NCI-H748 (cell line): ENCODE measurements at regions not wholly inside any gene's neighbourhood (a gene's known extent, or its start where the extent isn't known, plus 50 kb on each side); places are given as distances from the start of the nearest gene placed in this dataset.

Experiments
- DNase-seq: peaks from one replicate; lab custom pipeline; 2025; ENCODE audit not compliant: unreplicated experiment; lab: John Stamatoyannopoulos, UW

DNA sequence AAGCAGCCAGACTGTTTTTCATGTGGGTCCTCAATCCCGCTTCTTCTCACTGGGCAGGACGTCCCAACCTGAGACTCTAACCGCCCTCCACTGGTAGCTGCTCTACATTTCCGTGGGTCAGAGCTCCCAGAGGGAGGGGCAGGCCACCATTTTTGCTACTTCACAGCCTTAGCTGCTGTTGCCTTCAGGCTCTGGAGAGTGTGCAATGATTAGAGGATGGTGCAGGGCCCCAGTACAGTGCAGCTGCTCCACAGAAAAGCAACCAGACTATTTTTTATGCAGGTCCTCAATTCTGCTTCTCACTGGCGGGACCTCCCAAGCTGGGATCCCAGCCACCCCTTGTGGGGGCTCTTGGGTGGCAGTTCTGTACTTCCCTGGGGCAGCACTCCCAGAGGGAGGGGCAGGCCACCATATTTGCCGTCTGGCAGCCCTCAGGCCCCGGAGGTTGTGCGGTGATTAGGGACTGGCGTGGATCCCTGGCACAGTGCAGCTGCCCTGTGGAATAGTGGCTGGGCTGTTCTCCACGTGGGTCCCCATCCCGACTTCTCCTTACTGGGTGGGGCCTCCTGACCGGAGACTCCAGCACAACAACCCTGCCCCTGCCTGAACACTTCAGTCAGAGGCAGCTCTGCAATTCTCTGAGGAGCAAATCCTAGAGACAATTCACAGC is 647.6 kb upstream of the PKN2 start:
- no peak for DNase-seq

DNA sequence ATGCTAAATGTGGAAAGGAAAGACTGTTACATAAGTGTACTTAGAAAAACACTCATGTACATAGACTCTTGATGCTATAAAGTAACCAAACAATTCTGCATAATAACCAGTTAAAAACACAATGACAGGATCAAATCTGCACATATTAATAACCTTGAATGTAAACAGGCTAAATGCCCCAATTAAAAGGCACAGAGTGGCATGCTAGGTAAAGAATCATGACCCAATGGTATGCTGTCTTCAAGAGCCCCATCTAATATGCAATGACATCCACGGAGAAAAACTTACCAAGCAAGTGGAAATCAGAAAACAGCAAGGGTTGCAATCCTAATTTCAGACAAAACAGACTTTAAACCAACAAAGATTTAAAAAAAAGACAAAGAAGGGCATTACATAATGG is 644.8 kb upstream of the PKN2 start:
- DNase-seq, result no peak

DNA sequence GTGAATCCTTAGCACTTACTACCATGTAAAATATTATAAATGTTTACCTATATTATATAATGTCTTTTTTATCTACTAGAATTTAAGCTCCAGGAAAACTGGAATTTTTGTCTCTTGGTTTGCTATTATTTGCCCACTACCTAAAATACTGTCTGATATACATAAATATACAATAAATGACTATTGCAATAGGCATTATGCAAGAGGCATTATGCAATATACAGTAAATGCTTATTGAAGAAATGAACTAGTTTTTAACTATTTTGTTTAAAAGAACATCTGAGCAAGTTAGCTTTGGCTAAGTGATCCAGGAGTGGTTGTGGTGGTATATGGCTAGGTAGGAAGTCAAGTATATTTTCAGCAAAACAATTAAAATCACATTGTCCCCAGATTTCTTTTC is 640.2 kb upstream of the PKN2 start:
- no peak for DNase-seq

DNA sequence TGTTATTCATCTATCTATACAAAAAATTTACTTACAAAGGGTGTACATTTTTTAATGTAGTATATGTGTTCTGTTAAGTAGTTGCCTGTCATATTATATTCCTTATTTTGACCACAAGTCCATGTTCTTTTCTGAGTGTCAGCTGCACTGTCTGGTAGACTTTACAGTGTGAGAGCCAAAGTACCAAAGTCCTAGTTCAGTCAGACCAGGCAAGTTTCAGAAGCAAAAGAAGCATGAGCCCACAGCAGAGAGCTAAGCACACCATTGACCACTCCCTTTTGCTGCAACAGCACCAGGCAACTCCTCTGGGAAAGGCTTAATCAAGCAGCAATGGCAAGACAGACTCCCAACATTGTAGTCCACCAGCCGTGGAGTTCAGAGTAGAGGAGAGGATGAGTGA is 631.9 kb upstream of the PKN2 start:
- peak; percentile 18 for DNase-seq

DNA sequence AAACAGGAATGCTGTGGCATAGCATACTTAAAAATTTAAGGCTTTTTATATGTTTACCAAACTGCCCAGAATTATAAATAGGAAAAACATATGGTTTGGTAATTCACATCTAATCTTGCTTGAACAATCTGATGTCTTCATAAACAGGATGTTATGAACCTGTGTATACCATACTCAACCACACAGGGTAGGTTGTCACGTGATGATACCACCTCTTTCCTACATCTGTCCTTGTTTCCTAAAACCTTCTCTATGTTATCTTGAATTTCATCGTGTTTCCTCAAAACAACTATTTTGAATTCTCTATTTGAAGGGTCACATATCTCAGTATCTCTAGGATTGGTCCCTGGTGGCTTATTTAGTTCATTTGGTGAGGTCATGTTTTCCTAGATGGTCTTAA is 631.0 kb upstream of the PKN2 start:
- DNase-seq, result no peak

DNA sequence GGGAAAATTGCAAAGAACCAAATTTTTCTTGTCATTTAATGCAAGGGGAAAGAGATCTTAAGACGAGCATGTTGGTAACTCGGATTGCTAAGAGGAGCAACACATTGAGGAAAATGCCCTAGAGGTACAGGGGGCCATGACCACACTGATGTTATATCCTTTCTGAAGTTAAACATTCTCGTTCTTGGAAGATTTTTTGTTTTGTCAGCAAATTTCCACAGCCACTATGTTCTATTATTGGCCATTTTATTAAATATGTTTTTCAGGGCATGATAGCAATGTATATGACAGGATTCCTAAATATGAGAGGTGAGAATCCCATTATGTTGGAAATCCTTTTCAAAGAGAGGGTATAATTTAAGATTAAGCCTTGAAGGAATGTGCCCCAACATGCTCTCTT is 627.2 kb upstream of the PKN2 start:
- DNase-seq, result no peak

DNA sequence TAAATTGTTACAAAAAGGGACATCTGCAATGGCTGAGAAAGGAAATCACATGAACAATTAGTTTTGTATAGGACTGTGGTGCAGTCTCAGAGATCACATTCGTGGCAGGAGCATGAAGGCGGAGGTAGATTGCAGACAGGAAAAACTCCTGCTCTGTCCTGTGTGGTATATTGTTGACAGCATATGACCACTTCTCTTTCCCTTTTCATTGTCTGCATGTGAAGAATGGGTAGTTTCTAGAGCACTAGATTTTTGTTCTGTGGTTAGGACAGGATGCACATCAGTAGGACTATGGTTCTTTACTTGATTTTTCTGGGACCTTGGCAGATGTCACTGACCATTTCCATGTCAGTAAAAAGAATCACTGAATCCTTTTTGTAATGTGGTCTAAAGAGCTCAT is 625.9 kb upstream of the PKN2 start:
- no peak for DNase-seq

DNA sequence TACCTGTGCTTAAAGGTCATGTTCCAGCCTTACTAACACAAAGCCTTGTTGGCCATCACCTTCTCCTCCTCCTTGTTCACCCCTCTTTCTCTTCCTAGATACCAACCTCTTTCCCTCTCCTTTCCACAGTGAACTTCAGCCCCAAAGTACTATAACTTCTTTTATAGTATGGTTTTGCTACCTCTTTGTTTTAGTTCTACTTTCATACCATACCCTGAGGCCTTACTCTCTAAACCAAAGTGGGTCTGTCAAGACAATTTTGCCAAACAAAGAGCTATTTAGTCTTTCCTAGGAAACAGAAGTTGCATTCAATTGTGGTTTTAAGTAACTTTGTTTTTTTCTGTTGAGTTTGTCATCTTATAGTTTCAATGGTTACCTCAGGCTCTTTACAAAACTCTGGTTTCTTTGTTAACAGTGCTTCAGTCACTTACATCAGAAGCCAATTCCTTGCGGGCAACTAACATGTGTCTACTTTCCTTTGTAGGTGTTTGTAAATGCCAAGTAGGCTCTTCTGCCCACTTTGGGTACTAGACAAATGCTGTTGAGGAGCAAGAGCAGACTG is 623.9 kb upstream of the PKN2 start:
- DNase-seq, result no peak

DNA sequence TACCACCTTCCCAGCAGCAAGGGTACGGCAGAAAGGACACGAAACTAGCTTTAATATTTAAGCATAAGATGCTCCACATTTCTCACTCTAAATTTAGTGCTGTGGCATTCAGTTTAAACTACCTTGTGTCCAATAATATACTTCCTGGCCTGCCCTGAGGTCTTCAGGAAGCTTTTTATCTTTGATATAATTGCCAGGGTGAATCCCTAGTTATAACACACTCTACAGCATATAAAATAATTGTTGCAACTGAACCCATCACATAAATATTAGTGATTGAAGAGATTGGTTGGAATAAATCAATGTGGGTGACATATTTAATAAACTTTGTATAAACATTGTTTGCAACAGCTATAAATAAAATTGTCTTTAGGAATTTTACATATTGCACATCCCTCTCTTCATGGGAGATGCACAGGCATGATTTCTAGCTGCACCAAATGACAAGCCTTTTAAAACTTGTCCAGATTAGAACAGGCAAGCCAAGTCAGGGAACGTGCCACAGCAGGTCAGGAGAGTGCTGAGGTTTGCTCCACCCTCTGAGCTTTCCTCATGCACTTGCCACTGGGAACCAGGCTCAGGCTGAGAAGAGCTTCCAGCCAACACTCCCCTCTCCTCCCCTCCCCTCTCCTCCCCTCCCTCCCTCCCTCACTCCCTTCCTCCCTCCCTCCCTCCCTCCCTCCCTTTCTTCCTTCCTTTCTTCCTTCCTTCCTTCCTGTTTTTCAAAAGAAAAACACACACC is 623.2 kb upstream of the PKN2 start:
- no peak for DNase-seq

DNA sequence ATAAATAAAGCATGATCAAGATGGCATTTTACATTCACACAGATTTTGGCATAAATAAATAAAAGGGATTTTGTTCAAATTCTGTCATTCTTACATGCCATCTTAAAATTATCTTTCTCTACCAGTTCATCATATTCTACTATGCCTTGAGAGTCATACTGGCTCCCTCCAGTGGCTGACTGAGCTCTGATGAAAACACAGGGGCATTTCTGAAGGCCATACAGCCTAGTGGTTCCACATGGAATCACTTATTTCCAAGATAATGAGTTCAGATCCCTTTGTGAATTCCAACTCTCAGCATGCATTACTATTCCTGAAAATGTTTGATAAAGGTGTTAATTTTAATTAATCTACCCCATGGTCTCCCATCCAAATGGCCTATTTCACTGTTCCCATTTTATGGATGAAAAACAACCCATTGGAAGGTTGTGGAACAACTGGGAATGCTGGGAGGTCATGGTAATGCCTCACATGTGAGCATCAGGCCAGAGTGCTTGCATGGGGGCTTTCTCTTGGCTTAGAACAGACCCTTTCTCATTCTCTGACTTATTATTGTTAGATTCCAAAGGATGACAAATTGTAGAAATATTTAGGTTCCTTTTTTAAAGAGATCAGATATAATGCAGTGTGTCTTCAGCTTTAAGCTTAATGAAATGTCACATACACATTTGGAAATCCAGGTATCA is 622.4 kb upstream of the PKN2 start:
- DNase-seq, result peak; percentile 51

DNA sequence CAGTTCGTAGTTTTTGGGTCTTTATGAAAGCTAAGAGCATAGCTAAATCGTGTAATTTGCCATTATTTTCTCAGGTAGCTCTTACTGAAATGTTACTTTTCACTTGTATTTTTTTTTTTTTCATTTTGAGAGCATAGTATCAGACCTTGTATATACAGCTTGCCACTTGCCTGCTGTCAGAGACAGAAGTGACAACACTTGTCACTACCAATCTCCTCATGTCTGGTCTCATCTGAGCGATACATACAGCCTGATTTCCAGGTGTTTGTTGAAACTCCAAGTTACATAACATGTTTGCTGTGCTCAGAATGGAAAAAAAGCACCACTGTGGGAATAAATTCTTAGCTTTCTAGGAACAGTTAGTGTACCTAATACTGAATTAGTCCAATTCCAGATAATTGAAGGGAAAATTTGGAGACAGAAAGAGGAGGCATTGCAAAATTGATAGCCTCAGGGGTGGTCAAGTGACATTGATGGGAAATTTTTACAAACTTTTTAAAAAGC is 621.4 kb upstream of the PKN2 start:
- DNase-seq, result no peak

DNA sequence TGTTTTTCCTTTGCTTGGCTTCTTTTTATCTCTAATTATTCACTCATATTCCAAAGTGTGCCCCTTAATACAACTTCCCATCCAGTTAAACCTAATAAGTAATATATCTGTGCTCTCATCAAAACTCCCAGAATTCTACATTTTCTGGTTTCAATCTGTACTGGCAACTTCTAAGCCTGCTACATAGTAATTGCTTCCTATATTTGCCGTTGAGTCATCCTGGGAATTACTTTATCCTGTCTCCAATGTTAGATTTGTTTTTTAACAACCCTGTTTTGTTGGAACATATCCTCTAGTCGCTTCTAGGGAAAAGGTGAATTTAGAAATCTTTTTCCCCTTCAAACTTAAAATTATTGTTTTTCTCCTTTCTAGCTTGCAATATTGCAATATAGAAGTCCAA is 620.5 kb upstream of the PKN2 start:
- DNase-seq, result no peak

DNA sequence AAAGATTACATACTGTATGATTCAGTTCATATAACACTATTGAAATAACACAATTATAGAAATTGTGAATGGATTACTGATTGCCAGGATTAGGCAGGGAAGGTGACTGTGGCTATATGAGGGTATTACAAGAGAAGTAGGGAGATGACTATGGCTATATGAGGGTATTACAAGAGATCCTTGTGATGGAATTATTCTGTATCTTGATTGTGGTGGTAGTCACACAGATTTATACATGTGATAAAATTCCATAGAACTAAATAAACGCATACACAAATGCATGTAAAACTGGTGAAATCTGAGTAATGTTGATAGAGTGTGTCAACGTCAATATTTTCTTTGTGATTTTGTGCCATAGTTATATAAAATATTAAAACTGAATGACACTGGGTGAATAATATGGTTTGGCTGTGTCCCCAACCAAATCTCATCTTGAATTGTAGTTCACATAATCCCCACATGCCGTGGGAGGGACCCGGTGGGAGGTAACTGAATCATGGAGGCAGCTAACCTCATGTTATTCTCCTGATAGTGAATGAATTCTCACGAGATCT is 615.6 kb upstream of the PKN2 start:
- DNase-seq, result no peak

DNA sequence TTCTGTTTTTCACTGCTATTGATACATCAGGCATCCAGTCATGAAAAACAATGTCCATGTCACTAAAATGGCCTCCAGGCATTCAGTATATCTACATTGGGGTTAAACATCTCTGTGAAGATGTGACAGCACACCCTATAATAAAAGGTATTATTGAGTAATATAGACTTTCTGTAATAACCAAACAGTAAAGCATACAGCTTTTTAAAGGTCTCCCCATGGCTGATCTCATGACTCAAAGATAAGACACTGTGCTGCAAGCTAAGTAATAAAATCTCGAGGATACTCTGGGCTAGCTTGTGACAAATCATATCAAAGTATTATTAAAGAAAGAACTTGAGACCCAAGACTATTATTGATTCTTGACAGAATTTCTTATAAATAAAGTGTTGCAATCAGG is 613.1 kb upstream of the PKN2 start:
- no peak for DNase-seq

DNA sequence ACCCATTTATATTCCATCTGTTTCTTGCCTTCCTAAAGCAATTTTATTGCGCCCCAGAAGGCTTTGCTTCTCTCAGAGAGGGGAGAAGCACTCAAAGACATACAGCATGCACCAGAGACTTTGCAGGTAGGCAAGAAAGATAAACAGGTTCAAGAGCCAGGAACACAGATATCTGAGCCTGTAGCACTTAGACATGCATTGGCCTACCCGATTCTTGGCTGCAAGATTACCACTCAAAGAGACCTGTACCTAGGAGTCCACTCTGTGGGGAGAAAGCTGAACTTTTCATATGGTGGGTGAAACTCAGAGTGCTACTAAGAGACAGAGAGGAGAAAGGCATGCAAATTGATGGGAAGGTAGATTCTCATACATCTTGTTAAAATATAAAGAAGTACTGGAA is 609.4 kb upstream of the PKN2 start:
- DNase-seq, result no peak

DNA sequence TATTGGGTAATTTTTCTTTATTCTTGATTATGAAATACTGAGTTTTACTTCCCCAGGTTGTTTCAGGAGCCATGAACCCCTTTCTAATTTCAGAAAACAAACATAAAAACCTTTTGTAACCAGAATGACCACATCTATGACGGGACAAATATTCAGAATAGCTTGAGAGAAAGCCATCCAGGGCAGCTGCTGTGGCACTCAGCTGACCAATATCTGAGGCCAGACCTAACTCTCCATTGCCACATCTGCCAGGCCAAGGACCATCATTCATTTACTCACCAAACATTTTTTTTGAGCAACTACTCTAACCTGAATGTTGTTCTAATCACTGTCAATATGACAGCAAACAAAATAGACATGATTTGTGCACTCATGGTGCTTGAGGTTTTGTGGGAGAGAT is 608.3 kb upstream of the PKN2 start:
- DNase-seq, result no peak

DNA sequence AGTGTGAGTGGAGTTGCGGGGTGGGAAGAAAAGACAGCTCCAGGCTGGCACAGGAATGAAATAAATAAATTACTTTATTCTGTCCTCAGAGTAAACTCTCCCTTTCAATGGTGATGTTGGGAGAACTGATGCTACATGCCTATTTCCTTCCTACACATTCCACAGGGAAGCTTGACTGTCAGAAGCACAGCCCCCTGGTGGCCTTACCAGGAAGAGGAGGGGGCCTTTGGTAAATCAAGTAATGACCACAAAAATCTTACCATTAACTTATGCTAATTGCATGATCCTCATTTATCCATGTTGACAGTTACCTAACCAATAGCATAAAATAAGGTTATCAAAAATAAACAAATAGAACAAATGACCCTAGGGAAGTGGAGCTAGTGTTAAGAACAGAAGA is 605.0 kb upstream of the PKN2 start:
- DNase-seq, result peak; percentile 3

DNA sequence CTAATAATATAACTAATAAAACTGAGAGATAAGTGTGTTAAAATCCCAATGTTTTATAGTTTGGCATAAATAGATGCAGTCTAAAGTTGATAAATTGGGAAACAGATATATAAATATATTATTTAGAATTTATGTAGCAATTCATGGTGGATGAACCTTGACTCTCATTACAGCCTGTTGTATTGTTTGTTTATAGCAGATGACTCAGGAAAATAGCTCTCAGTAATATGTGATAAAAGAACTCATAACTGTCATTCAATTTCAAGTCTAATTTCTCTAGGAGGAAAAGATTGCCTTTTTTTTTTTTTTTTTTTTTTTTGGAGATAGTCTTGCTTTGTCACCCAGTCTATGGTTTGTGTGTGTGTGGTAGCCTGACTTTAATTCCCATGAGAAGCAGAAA is 603.2 kb upstream of the PKN2 start:
- DNase-seq, result no peak

DNA sequence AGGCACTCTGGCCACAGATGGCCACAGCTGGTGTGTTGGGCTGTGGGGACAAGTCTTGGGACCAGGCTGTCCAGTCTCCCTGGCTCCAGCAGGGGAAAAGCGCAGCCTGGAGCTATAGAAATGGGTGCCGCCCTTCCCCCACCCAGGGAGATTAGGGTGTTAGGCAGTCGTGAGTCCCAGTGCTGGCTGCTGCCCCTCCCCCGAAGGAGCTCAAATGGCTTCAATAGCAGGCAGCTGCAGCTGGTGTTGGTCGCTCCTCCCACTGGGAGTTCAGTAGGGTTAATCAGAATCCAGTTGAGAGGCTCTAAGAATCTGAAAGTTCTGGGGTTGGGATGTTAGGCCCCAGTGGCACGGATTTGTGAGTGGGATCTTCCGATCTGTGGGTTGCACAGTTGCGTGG is 595.6 kb upstream of the PKN2 start:
- no peak for DNase-seq

DNA sequence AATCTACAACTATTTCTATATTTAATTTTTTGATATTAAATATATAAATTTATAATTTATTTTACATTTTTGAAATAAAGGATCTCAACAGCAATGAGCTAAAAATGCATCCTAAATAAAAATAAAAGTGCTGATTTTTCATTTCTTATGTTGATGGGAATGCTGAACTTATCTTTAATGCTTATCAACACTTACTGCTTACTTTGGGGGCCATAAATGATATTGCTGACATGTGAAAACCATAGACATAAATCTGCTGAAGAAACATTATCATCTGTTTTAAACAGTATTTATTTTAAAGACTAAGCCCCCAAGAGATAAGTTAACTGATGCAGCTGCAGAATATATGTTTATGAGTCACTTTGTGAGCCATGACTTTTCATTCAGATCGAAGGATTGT is 594.1 kb upstream of the PKN2 start:
- no peak for DNase-seq

DNA sequence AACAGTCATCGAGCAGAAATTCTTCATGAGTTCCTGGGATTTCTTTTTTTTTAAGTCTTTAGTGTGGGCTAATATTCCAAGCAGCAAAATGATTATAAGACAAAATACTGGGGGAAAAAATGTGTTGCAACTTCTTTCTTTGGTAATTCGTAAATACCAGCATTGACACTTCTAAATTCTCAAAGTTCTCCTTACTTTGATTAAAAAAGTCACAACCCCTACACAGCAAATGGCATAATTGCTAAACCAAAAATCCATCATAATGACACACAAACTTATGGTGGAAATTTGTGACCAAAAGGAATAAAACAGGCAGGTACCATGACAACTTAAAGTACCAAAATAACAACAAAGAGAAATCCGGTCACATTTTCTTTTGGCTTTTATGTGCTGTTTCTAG is 585.2 kb upstream of the PKN2 start:
- DNase-seq, result no peak

DNA sequence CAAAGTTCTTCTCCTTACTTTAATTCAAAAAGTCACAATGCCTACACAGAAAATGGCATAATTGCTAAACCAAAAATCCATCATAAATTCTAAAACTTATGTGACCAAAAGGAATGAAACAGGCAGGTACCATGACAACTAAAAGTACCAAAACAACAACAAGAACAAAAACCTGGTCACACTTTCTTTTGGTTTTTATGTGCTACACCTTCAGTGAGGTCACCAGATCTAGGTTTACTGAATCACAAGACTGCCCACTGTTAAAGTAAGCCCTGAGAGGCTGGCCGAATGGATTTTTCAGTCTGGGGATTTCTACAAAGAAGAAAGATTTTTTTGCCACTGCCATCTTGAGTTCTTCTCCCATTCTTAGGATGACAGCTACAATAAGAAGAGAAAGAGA is 583.0 kb upstream of the PKN2 start:
- no peak for DNase-seq
